HCT116 (cell line): ENCODE measurements at regions not wholly inside any gene's neighbourhood (a gene's known extent, or its start where the extent isn't known, plus 50 kb on each side); places are given as distances from the start of the nearest gene placed in this dataset.

Source experiments
- CEBPB ChIP-seq: IDR thresholded peaks from 2 replicates; pipeline ENCODE4 v1.6.1; 2012; ENCODE audit warnings: low read depth
- EGR1 ChIP-seq: IDR thresholded peaks from 2 replicates; pipeline ENCODE4 v1.6.1; 2012; ENCODE audit warnings: low read depth
- EZH2 ChIP-seq: fragments of 200-600 bp; sonication (generic); IDR thresholded peaks from 2 replicates; pipeline ENCODE4 v1.6.1; 2017; ENCODE audit warnings: antibody characterized with exemption, mixed run types
- EZH2phosphoT487 ChIP-seq: fragments of 200-600 bp; IDR thresholded peaks from 2 replicates; pipeline ENCODE4 v1.6.1; 2018; ENCODE audit warnings: antibody characterized with exemption, borderline replicate concordance
- JUND ChIP-seq: IDR thresholded peaks from 2 replicates; pipeline ENCODE4 v1.6.1; 2012
- MAX ChIP-seq: IDR thresholded peaks from 2 replicates; pipeline ENCODE4 v1.6.1; 2012
- POLR2A ChIP-seq: IDR thresholded peaks from 2 replicates; pipeline ENCODE4 v1.7.0; 2011; ENCODE audit warnings: borderline replicate concordance; ENCODE audit not compliant: insufficient read depth, insufficient read length; ENCODE audit errors: extremely low read depth
- SIN3A ChIP-seq: IDR thresholded peaks from 2 replicates; pipeline ENCODE4 v1.6.1; 2012; ENCODE audit warnings: low read depth
- ZFX ChIP-seq: fragments of 450-650 bp; IDR thresholded peaks from 2 replicates; pipeline ENCODE4 v1.6.1; 2017
- TF ChIP-seq, protein P1 (sequence below), 3 experiments: fragments of 200-600 bp in 1 of 3; sonication (generic) in 1 of 3; IDR thresholded peaks in 2 of 3; conservative IDR thresholded peaks in 1 of 3; 2 replicates each; pipeline ENCODE4 v1.5.1; 2012 to 2017; ENCODE audit warnings: low read depth in 2 of 3, low read length in 2 of 3, antibody characterized with exemption in 1 of 3, borderline replicate concordance in 1 of 3, control low read depth in 1 of 3, mild to moderate bottlenecking in 1 of 3, mixed read lengths in 1 of 3, mixed run types in 1 of 3, moderate library complexity in 1 of 3; ENCODE audit not compliant: insufficient read depth in 1 of 3

DNA sequence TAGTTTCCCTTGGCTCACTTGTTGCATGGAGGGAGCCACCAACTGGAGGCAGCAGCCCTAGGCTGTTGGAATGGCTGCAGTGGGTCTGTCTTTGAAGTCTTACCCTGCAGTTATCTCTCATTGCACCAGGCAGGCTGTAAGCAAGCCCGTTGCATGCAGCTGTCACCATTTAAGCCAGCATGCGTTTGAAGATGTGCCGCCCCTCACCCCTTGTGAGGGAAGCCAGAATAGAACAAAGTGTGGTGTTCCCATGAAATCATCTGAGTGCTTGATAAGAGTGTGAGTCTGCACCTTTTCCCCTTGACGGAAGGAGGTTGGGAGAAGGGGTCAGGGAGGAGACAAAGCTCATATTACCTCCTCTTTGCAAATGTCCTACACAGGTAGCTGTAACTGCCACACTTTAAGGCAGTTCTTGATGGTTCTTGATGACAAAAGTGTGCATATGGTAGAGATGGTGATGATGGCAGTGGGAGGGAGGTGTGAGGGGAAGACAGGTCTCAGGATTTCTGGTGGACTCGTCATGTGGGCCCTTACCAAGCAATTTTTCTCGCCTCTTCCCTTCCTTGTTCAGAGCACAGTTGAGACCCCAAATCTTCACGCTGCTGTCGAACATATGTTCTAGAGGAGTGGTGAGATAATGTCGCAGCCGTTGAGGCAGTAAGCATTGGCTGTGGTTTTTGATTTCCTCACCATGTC, 191.4 kb upstream of the LEF1 start:
- TF ChIP-seq EZH2 (no peak), JUND (no peak), SIN3A (no peak), CEBPB (no peak), EGR1 (no peak), EZH2phosphoT487 (no peak), ZFX (no peak), MAX (no peak), POLR2A (no peak)
- TF ChIP-seq, protein P1, sequence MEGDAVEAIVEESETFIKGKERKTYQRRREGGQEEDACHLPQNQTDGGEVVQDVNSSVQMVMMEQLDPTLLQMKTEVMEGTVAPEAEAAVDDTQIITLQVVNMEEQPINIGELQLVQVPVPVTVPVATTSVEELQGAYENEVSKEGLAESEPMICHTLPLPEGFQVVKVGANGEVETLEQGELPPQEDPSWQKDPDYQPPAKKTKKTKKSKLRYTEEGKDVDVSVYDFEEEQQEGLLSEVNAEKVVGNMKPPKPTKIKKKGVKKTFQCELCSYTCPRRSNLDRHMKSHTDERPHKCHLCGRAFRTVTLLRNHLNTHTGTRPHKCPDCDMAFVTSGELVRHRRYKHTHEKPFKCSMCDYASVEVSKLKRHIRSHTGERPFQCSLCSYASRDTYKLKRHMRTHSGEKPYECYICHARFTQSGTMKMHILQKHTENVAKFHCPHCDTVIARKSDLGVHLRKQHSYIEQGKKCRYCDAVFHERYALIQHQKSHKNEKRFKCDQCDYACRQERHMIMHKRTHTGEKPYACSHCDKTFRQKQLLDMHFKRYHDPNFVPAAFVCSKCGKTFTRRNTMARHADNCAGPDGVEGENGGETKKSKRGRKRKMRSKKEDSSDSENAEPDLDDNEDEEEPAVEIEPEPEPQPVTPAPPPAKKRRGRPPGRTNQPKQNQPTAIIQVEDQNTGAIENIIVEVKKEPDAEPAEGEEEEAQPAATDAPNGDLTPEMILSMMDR (IDR thresholded peaks at IDR 0.05 in 2 of 3, conservative IDR thresholded peaks at IDR 0.05 in 1 of 3; ENCODE audit: borderline replicate concordance in 1 of 3, insufficient read depth in 1 of 3, low read depth in 2 of 3, low read length in 2 of 3): no peak
